ENCODE measurements at regions not wholly inside any gene's neighbourhood (a gene's known extent, or its start where the extent isn't known, plus 50 kb on each side); places are given as distances from the start of the nearest gene placed in this dataset.

DNA sequence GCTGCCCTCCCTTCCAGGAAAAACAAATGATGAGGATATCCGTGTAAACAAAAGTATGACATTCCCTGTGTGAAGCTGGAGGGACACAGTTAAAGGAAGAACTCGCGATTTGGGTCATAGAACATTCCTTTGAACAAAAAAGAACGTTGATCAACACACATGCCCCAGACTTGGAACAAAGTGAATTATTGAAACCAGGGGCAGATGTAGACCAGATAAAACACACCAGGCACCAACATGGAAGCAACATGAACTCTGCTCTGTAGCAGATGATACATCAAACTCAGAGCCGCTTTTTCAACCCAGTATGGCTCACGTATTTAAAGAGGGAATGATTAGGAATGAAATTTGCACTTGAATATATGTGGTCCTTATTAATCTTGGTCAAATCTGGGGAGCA lies 206.5 kb downstream of the TMEM182 start:
- no peak for DNase-seq

- DNase-seq: no peak
Measured at GRCh38 chr2:102971701-102972100, 209.9 kb downstream of the TMEM182 start.

GRCh38 chr2:102975996-102976975 lies 214.5 kb downstream of the TMEM182 start:
- DNase-seq: peak; percentile 24 to 60

DNA sequence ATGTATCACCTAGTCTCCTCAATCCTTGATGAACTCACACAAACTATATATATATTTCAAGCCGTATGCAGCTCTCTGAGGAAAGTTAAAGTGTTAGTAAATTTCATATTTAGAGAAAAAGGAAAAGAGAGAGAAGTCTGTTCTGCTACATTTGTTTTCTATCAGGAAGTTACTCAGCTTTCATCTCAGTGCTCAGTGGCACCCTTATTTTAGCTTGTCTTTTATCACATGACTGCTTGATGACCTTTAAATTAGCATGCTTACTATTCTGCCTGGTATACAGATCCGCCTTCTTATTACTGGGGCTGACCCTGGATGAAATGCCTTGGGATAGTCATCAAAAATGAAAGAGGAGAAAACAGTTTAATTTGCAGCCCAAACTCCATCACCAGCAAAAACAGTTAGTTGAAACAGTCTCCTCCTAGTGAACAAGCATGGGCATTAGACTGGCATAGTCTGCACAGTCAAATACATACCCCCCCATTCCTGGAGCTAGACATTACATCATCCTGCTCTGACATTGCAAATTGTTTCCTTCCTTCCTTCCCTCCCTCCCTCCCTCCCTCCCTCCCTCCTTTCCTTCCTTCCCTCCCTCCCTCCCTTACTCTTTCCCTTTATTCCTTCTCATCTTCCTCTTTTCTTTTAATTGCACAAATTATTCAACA lies 215.7 kb downstream of the TMEM182 start:
- no peak for DNase-seq

DNA sequence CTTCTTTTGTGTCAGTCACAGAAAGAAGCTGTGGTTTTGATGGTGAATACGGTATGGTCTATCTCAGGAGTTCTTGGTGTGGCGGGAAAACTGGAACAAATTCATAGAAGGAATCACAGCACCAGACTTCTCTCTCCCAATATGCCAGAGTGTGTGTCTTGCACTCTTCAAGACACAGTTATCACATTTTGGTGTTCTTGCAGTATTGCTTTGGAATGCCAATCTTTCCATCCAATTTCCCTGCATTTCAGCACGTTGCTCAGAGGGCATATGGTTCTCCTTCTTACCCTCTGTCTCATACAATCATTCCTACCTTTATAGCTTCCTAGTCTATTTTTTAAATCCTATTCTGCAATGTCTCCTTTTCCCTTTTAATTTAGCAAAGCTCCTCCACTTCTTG lies 216.3 kb downstream of the TMEM182 start:
- DNase-seq: no peak

DNA sequence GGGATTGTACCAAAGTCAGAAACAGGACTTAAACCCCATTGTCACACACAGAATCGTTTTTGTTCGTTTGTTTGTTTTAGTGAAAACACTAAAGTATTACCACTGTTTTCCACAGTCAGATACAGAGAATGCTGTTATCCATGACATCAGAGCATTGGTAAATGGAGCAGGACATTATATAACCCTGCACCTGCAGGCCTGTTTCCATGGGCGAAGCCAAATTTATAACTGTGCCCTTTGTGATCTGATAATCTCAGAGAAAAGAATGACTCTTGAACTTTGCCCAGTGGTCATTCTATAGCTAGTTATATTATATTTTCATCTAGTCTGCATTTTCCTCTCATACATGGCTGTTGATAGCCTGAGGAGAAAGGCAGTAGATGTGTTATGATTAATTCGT lies 217.6 kb downstream of the TMEM182 start:
- peak in 1 of 2 donors; percentile 10 for DNase-seq

DNA sequence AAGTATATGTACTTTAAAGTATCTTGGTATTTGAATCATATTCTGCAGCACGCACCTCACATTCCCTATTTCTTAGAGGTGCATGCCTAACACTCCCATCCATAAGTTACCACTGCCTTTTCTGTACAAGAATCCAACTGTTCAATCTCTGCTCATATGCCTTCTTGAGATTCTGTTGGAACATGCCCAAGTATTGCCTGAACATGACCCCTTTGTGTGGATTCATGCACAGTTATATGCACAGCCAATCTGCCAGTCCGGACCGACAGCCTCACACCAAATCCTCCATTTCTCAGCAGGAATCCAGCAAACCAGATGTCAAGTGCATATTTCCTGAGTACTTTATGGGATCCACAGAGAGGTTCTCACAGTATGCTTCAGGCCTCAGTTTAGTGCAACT lies 222.0 kb downstream of the TMEM182 start:
- DNase-seq: no peak

DNA sequence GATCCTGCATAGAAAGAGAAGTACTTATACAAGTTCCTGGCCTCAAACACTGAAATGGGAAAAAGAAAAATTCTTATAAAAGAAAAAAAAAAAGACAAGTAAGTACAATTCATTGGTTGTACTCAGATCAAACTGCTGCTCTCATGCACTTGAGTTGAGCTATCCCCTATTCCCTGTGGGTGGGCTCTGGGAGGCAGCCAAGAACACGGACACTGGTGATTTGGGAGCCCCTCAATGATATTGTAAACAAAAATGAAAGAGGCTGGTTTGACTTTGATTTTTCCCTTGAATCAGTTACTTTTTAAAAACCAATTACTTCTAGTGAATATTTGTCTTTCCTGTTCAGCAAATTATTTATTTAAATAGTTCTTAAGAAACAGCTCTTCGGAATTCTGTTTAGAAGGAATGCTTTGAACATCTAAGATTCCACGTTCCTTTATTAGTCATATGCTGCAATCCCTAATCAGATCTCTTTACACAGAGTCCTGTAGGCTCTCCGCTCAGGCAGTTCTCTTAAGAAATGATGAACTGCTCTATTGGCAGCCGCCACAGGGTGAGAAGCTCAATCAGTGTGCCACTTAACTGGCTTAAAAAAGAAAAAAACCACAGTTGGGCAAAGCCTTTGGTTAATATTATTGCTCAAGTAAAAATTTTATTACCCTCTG lies 225.1 kb downstream of the TMEM182 start:
- no peak for DNase-seq

DNA sequence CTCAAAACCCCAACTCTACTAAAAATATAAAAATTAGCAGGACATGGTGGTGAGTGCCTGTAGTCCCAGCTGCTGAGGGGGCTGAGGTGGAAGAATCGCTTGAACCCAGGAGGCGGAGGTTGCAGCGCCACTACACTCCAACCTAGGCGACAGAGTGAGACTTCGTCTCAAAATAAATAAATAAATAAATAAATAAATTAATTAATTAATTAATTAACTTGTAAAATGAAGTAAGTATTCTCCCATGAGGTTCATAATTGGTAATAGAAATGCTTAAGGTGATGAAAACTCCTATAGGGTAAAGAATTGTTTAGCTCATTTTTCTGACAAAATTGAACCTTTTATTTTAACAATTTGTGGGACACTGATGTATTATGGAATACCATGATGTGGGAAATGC lies 230.8 kb downstream of the TMEM182 start:
- DNase-seq: no peak

GRCh38 chr2:102999958-103000357 lies 238.1 kb downstream of the TMEM182 start:
- no peak for DNase-seq

- DNase-seq: no peak
Measured at GRCh38 chr2:103002954-103003353, 241.1 kb downstream of the TMEM182 start.

DNA sequence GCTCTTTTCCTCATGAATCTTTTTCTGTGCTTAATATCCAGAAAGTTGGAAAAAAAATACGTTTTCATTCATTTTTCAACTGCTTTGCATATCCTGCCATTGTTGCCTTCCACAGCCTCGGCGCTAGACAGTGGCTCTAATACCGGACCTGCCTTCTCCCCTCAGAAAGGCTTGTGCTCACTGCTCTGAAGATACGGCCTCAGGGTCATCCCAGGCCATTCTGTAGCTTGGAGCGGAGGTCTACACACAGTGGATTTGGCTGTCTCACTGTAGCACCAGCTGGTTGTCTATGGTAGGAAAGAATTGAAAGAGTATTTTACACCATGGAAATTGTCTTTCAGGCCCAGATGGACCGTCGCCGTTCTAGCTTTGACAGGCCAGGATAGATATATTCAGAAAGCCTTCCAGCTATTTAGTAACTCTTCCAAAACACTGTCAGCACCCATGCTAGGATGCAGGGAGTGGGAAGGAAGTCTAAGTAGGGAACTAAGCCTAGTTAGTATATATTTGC lies 242.0 kb downstream of the TMEM182 start:
- DNase-seq: no peak

- no peak for DNase-seq
Measured at GRCh38 chr2:103004426-103004942, 242.7 kb downstream of the TMEM182 start.

- no peak for DNase-seq
Measured at GRCh38 chr2:103005393-103005792, 243.6 kb downstream of the TMEM182 start.

DNA sequence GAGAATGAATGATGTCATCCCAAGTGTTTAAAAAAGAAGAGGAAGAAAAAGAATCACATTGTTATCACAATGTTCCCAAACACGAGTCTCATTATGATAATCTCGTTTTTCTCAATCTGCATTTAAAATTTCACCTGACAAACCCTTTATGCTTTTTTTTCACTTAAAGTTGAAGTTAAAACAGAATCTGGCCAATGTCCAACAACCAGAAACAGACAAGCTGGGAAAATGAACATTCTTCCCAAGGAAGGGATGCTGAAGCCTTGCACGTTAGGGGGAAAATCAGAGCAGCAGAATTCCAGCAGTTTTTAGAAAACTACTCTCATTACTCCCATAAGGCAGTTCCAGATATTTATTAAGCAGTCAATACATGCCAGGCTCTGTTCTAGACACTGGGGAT lies 245.3 kb downstream of the TMEM182 start:
- DNase-seq: no peak

DNA sequence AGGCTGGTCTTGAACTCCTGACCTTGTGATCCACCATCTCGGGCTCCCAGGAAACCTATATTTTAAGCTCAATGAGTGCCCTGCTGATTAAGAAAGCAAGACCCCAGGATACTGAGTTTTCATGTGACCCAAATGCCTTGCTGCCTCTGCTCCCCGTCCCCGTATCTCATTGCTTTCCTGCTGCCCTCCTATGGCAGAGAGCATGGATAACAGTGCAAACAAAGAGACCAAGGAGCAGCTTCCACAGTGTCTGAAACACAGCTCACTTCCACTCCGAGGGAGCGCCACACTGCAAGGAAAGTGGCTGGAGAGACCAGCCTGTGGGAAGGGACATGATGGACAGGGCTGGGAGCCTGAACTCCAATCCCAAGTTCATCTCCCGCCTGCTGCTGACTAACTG lies 246.8 kb downstream of the TMEM182 start:
- DNase-seq: no peak

- no peak for DNase-seq
Measured at GRCh38 chr2:103009871-103010270, 248.0 kb downstream of the TMEM182 start.

GRCh38 chr2:103010306-103010705 lies 248.5 kb downstream of the TMEM182 start:
- DNase-seq: no peak

DNA sequence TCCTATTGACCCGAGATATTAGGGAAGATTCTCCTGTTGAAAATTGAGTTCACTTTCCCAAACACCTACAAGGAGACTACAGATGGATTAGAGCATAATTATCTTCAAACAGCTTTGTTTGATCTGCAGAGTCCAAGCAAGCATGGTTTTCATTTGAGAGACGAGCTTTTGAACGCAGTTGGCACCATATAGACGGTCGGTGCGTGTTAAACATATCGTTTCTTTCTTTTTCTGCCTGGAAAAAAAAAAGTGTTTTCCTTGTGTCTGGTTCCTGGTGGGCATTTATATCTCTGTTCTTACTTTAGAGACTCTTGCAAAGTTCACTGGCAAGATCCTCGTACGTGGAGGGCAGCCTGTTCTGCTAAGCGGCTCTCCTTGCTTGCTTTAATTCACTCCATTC lies 248.9 kb downstream of the TMEM182 start:
- no peak for DNase-seq

DNA sequence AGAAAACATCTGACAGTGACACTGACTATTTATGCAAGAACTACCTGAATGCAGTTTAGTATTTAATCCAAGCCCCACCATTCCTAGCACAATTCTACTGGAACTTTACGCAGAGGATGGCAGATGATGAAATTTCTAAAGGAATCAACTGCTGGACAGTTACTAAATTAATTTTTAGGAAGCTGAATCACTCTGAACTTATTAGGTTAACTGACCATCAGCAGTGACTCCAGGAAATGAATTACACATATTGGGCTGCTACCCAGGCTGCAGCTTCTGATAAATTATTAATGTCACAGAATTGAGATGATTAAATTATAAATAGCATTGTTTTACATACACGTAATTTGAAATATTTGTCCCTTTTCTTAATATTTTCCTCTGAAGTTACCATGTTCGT lies 250.8 kb downstream of the TMEM182 start:
- no peak for DNase-seq

DNA sequence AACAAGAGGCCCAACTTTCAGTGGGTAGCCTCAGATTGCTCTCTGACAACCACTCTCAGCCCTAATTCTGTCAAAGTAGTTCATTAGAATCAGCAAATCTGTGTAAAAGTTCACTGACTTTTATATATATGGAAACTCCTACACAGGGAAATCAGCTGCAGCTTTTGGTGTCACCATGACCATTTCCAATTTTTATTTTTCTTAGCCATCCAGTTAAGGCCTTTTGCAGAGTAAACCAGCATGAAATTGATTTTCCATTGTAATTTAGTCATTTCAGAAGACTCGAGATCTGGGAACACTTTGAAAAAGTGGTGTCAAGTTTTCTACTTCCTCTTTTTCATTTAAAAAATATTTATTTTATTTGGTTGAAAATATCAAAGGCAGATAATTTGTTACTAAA lies 263.2 kb downstream of the TMEM182 start:
- no peak for DNase-seq

GRCh38 chr2:103028181-103028580 lies 266.4 kb downstream of the TMEM182 start:
- no peak for DNase-seq

All from hippocampal formation (tissue), 2 donors.